Calu3 (cell line): ENCODE measurements at regions not wholly inside any gene's neighbourhood (a gene's known extent, or its start where the extent isn't known, plus 50 kb on each side); places are given as distances from the start of the nearest gene placed in this dataset.

Experiments
- BruUV-seq: library from RNA; stranded (reverse); fragments of 400-500 nt; replicated peaks from 2 replicates; lab custom pipeline; 2021; lab: Mats Ljungman, UMichigan
- CTCF ChIA-PET: fragments of 300-600 bp; sonication (Branson Sonifier 250); formaldehyde crosslinking; loops from one replicate; lab custom pipeline; 2022; ENCODE audit warnings: antibody characterized with exemption; lab: Charles Lee
- DNase-seq: peaks from one replicate; pipeline ENCODE4 v3.0.0; 2022
- H3K27ac Mint-ChIP-seq: one replicate; pipeline ENCODE4 v1.8.0; 2022; ENCODE audit warnings: mixed read lengths; ENCODE audit not compliant: unreplicated experiment
- H3K27me3 Mint-ChIP-seq: one replicate; pipeline ENCODE4 v1.8.0; 2022; ENCODE audit warnings: mixed read lengths; ENCODE audit not compliant: unreplicated experiment
- H3K36me3 Mint-ChIP-seq: one replicate; pipeline ENCODE4 v1.8.0; 2022; ENCODE audit warnings: mild to moderate bottlenecking, moderate library complexity, mixed read lengths; ENCODE audit not compliant: insufficient read depth, unreplicated experiment
- H3K4me1 Mint-ChIP-seq: one replicate; pipeline ENCODE4 v1.8.0; 2022; ENCODE audit warnings: mild to moderate bottlenecking, low read depth, mixed read lengths; ENCODE audit not compliant: unreplicated experiment
- H3K4me3 Mint-ChIP-seq: one replicate; pipeline ENCODE4 v1.8.0; 2022; ENCODE audit warnings: mild to moderate bottlenecking, low read depth, moderate library complexity, mixed read lengths; ENCODE audit not compliant: unreplicated experiment
- H3K9me3 Mint-ChIP-seq: one replicate; pipeline ENCODE4 v1.8.0; 2022; ENCODE audit warnings: low read depth, mixed read lengths; ENCODE audit not compliant: unreplicated experiment
- intact Hi-C: fragments of 100-400 bp; cut with micrococcal nuclease; formaldehyde crosslinking; loops from one replicate; pipeline ENCODE4 v1.10.0; 2022; ENCODE audit not compliant: unreplicated experiment
- TF ChIP-seq, protein P1 (sequence below): fragments of 200-600 bp; IDR thresholded peaks from one replicate; pipeline ENCODE4 v1.8.0; 2022; ENCODE audit warnings: antibody characterized with exemption; ENCODE audit not compliant: unreplicated experiment

DNA sequence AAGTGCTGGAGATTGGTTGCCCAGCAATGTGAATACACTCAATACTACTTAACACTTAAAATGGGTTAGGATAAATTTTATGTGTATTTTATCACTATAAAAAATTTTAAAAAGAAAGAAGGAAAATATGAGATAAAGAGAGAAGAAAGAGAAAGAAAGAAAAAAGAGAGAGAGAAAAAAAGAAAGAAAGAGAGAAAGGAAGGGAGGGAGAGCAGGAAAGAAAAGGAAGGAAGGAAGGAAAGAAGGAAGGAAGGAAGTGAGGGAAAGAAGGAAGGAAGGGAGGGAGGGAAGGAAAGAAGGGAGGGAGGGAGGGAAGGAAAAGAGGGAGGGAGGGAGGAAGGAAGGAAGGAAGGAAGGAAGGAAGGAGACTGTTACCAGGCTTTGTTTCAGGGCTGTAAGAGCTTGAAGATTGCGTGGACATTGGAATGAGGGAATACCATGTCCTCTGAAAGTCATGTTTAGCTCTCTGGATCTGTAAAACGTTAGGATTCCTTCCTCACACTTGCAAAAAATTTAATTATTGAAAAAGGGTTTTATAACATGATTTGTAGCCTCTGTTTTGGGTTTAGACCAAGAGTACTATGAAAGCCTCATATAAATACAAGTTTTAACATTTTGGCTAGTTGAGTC lies 152.3 kb upstream of the DAP start:
- Mint-ChIP-seq H3K27me3 (peaks cover 38% of the 10 kb centered on the region), H3K36me3 (no peaks in the 10 kb centered on the region), H3K4me1 (no peaks in the 10 kb centered on the region), H3K4me3 (no peak overlapping the region), H3K9me3 (no peaks in the 10 kb centered on the region), H3K27ac (no peak overlapping the region)
- DNase-seq, result no peak
- CTCF ChIA-PET, result no interaction called here
- TF ChIP-seq, protein P1, sequence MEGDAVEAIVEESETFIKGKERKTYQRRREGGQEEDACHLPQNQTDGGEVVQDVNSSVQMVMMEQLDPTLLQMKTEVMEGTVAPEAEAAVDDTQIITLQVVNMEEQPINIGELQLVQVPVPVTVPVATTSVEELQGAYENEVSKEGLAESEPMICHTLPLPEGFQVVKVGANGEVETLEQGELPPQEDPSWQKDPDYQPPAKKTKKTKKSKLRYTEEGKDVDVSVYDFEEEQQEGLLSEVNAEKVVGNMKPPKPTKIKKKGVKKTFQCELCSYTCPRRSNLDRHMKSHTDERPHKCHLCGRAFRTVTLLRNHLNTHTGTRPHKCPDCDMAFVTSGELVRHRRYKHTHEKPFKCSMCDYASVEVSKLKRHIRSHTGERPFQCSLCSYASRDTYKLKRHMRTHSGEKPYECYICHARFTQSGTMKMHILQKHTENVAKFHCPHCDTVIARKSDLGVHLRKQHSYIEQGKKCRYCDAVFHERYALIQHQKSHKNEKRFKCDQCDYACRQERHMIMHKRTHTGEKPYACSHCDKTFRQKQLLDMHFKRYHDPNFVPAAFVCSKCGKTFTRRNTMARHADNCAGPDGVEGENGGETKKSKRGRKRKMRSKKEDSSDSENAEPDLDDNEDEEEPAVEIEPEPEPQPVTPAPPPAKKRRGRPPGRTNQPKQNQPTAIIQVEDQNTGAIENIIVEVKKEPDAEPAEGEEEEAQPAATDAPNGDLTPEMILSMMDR, result no peak
- BruUV-seq, result no TSS peak
- intact Hi-C loops, result no loop called here

DNA sequence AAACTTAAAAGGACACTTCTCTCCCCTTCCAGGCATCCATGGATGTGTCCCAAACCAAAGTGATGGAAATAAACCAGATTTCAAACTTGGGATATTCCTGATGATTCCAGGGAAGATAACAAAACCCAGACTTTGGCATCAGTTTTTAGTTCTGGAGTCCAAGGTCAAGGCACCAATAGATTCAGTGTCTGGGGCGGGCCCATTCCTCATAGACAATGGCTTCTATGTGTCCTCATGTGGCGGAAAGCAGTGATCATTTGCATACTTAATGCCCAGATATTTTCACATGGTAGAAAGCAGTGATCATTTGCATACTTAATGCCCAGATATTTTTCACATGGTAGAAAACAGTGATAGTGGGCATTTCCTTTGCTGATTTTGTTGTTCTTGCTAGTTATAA lies 151.4 kb upstream of the DAP start:
- no peaks in the 10 kb centered on the region for H3K9me3 Mint-ChIP-seq
- no TSS peak for BruUV-seq
- no peaks in the 10 kb centered on the region for H3K36me3 Mint-ChIP-seq
- H3K4me1 Mint-ChIP-seq, result no peaks in the 10 kb centered on the region
- H3K27ac Mint-ChIP-seq, result no peak overlapping the region
- H3K27me3 Mint-ChIP-seq, result peaks cover 35% of the 10 kb centered on the region
- DNase-seq, result no peak
- TF ChIP-seq, protein P1, result no peak
- CTCF ChIA-PET, result no interaction called here
- intact Hi-C loops, result no loop called here
- no peak overlapping the region for H3K4me3 Mint-ChIP-seq

DNA sequence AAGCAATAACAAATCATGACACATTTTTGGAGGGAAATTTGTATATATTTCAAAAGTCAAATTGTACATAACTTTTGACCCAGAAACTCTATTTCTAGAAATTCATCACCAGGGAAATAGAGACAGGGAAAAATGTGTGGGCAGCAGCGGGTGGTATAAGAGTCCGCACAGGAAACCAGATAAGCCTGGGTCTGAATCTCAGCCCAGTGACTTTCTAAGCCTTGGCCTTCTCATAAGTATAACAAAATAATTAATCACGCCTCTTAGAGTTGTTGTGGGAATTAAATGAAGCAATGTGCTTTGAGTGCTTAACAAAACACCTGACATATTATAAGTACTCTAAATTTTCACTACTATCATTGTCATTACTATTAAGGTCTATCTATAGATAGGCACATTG lies 149.2 kb upstream of the DAP start:
- H3K36me3 Mint-ChIP-seq, result no peaks in the 10 kb centered on the region
- H3K27me3 Mint-ChIP-seq, result peaks cover 21% of the 10 kb centered on the region
- CTCF ChIA-PET, result no interaction called here
- H3K4me1 Mint-ChIP-seq, result no peaks in the 10 kb centered on the region
- DNase-seq, result no peak
- intact Hi-C loops, result no loop called here
- BruUV-seq, result no TSS peak
- H3K27ac Mint-ChIP-seq, result no peak overlapping the region
- H3K4me3 Mint-ChIP-seq, result no peak overlapping the region
- no peaks in the 10 kb centered on the region for H3K9me3 Mint-ChIP-seq
- TF ChIP-seq, protein P1, result no peak

DNA sequence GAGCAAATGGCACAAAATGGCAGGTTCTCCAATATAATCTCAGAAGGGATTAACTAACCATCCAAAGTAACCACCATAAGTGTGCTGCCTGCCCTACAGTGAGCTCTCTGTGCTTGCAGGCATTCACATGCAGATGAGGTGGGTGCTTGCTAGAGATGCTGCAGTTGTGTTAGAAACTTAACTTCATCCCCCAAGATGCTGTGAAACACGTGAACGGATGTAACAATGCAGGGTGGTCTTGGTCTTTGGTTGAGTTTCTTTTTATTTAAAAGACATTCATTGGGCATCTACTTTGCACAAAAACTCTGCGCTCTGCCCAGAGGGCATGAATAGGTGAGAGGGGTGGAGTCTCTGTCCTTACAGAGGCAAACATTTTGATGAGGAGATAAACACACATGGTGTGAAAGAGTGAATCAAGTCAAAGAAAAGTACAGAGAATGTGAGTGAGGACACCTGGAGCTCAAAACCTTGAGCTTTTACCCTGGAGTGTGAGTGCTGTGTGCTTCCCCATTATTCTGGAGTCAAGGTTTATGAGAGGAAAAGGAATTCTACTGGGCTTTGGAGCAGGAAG lies 143.9 kb upstream of the DAP start:
- no peaks in the 10 kb centered on the region for H3K4me1 Mint-ChIP-seq
- H3K27me3 Mint-ChIP-seq, result peaks cover 50% of the 10 kb centered on the region
- H3K9me3 Mint-ChIP-seq, result no peaks in the 10 kb centered on the region
- DNase-seq, result no peak
- intact Hi-C loops, result no loop called here
- H3K36me3 Mint-ChIP-seq, result no peaks in the 10 kb centered on the region
- H3K4me3 Mint-ChIP-seq, result no peak overlapping the region
- H3K27ac Mint-ChIP-seq, result no peak overlapping the region
- TF ChIP-seq, protein P1, result no peak
- CTCF ChIA-PET, result no interaction called here
- no TSS peak for BruUV-seq
